CD14-positive monocyte (primary cell): ENCODE measurements at regions not wholly inside any gene's neighbourhood (a gene's known extent, or its start where the extent isn't known, plus 50 kb on each side); places are given as distances from the start of the nearest gene placed in this dataset.

Source experiments
- DNase-seq, 3 donors: peaks; one replicate each; pipeline ENCODE4 v3.0.0-alpha.2; 2011 to 2022
- H2AFZ ChIP-seq: 2 replicates; pipeline ENCODE4 v1.6.0; 2012; ENCODE audit warnings: mild to moderate bottlenecking, low read depth, low read length, inconsistent platforms; ENCODE audit not compliant: insufficient read depth, poor library complexity, severe bottlenecking
- H3K27ac ChIP-seq, 2 donors: 1 replicate in 1 of 2; 2 replicates in 1 of 2; pipeline ENCODE4 v1.5.1; 2012 to 2013; ENCODE audit warnings: low read length in 2 of 2, control low read depth in 1 of 2, inconsistent platforms in 1 of 2, low read depth in 1 of 2, mild to moderate bottlenecking in 1 of 2
- H3K27me3 ChIP-seq, 2 donors: one replicate each; pipeline versions ENCODE4 v1.6.0 to v1.6.1; 2011 to 2013; ENCODE audit warnings: low read length in 2 of 2; ENCODE audit not compliant: control insufficient read depth in 2 of 2, insufficient read depth in 2 of 2
- H3K36me3 ChIP-seq, 2 donors: replicated peaks in 1 of 2; 1 replicate in 1 of 2; 2 replicates in 1 of 2; pipeline versions ENCODE4 v1.5.1 to v1.6.1; 2012 to 2013; ENCODE audit warnings: low read length in 2 of 2, control low read depth in 1 of 2, inconsistent platforms in 1 of 2, mild to moderate bottlenecking in 1 of 2; ENCODE audit not compliant: insufficient read depth in 2 of 2, control insufficient read depth in 1 of 2
- H3K4me1 ChIP-seq, 2 donors: 1 replicate in 1 of 2; 2 replicates in 1 of 2; pipeline versions ENCODE4 v1.5.1 to v1.6.1; 2012 to 2013; ENCODE audit warnings: low read length in 2 of 2, control low read depth in 1 of 2, inconsistent platforms in 1 of 2, mild to moderate bottlenecking in 1 of 2, moderate library complexity in 1 of 2; ENCODE audit not compliant: insufficient read depth in 2 of 2, control insufficient read depth in 1 of 2
- H3K4me2 ChIP-seq: replicated peaks from 2 replicates; pipeline ENCODE3; 2012; ENCODE audit warnings: low read length, moderate library complexity, mild to moderate bottlenecking; ENCODE audit not compliant: poor library complexity, severe bottlenecking; ENCODE audit errors: extremely low read depth
- H3K4me3 ChIP-seq, 3 experiments: fragments of 200-600 bp in 1 of 3; sonication (generic) in 1 of 3; replicated peaks in 1 of 3; 1 replicate in 2 of 3; 2 replicates in 1 of 3; pipeline ENCODE4 v1.5.1; 2011 to 2013; ENCODE audit warnings: low read length in 3 of 3, mild to moderate bottlenecking in 3 of 3, control low read depth in 2 of 3, low read depth in 2 of 3, inconsistent platforms in 1 of 3, moderate library complexity in 1 of 3
- H3K79me2 ChIP-seq: 2 replicates; pipeline ENCODE4 v1.6.0; 2012; ENCODE audit warnings: mild to moderate bottlenecking, control low read depth, inconsistent platforms, low read length, moderate library complexity; ENCODE audit not compliant: insufficient read depth
- H3K9ac ChIP-seq: 2 replicates; pipeline ENCODE4 v1.6.0; 2017; ENCODE audit warnings: low read length, mild to moderate bottlenecking; ENCODE audit not compliant: insufficient read depth, poor library complexity, severe bottlenecking
- H3K9me3 ChIP-seq, 2 donors: replicated peaks in 1 of 2; 1 replicate in 1 of 2; 2 replicates in 1 of 2; pipeline versions ENCODE4 v1.5.1 to v1.6.1; 2012 to 2013; ENCODE audit warnings: low read length in 2 of 2, control low read depth in 1 of 2; ENCODE audit not compliant: control insufficient read depth in 1 of 2, insufficient read depth in 1 of 2
- H4K20me1 ChIP-seq: 2 replicates; pipeline ENCODE4 v1.6.0; 2012; ENCODE audit warnings: mild to moderate bottlenecking, low read length, control low read depth, moderate library complexity; ENCODE audit not compliant: insufficient read depth
- H3K27ac Mint-ChIP-seq, 7 donors: one replicate each; pipeline ENCODE4 v1.8.0; 2020; ENCODE audit warnings: mild to moderate bottlenecking in 7 of 7, mixed read lengths in 7 of 7, moderate library complexity in 6 of 7, inconsistent platforms in 2 of 7
- H3K27me3 Mint-ChIP-seq, 3 donors: one replicate each; pipeline ENCODE4 v1.8.0; 2021 to 2022; ENCODE audit warnings: low read depth in 3 of 3, mild to moderate bottlenecking in 3 of 3, mixed read lengths in 3 of 3, moderate library complexity in 3 of 3, inconsistent platforms in 1 of 3
- H3K36me3 Mint-ChIP-seq, 2 donors: one replicate each; pipeline ENCODE4 v1.8.0; 2020; ENCODE audit warnings: mixed read lengths in 2 of 2, inconsistent platforms in 1 of 2, mild to moderate bottlenecking in 1 of 2
- H3K4me1 Mint-ChIP-seq: one replicate; pipeline ENCODE4 v1.8.0; 2020; ENCODE audit warnings: mild to moderate bottlenecking, mixed read lengths
- H3K4me3 Mint-ChIP-seq, 2 donors: one replicate each; pipeline ENCODE4 v1.8.0; 2020; ENCODE audit warnings: mild to moderate bottlenecking in 2 of 2, mixed read lengths in 2 of 2, moderate library complexity in 1 of 2
- H3K9me3 Mint-ChIP-seq, 7 donors: one replicate each; pipeline ENCODE4 v1.8.0; 2020 to 2022; ENCODE audit warnings: mixed read lengths in 7 of 7, mild to moderate bottlenecking in 6 of 7, moderate library complexity in 6 of 7, inconsistent platforms in 2 of 7
- CTCF ChIP-seq: fragments of 200-600 bp; IDR thresholded peaks from one replicate; pipeline ENCODE4 v1.8.0; 2022; ENCODE audit warnings: antibody characterized with exemption, mild to moderate bottlenecking
- WGBS: methylation state at CpG from one replicate; pipeline ENCODE4 v1.1.5; 2013; ENCODE audit warnings: missing lambda C conversion rate; ENCODE audit not compliant: insufficient coverage; 5-methylcytosine and 5-hydroxymethylcytosine counted together
- intact Hi-C, 2 donors: fragments of 100-400 bp; cut with micrococcal nuclease; formaldehyde crosslinking; loops; one replicate each; pipeline versions ENCODE4 v1.15.0 to v1.15.1; 2023

DNA sequence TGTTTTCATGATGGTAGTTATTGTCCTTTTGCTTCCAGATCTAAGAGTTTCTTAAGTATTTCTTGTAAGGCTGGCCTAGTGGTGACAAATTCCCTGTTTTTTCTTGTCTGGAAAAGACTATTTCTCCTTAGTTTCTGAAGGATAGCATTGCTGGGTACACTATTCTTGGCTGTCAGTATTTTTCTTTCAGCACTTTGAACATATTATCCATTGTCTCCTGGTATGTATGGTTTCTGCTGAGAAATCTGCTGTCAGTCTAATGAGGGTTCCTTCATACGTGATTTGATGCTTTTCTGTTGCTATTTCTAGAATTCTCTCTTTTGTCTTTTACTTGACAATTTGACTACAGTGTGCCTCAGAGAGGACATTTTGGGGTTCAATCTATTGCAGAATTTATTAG lies 134.3 kb downstream of the CGGBP1 start:
- Histone ChIP-seq H3K27me3 (no peaks in the 10 kb centered on the region), H3K4me1 (no peaks in the 10 kb centered on the region), H3K4me2 (no peak overlapping the region), H3K27ac (no peak overlapping the region), H2AFZ (no peak overlapping the region), H3K79me2 (no peaks in the 10 kb centered on the region), H3K4me3 (no peak overlapping the region), H3K9me3 (peaks cover 10 to 21% of the 10 kb centered on the region in 2 donors), H4K20me1 (no peaks in the 10 kb centered on the region), H3K9ac (no peak overlapping the region), H3K36me3 (no peaks in the 10 kb centered on the region)
- no peak for TF ChIP-seq CTCF
- Mint-ChIP-seq H3K9me3 (peaks cover 5 to 22% (median 17%) of the 10 kb centered on the region in 7 donors), H3K4me1 (no peaks in the 10 kb centered on the region), H3K27ac (no peak overlapping the region), H3K36me3 (no peaks in the 10 kb centered on the region), H3K27me3 (no peaks in the 10 kb centered on the region), H3K4me3 (no peak overlapping the region)
- DNase-seq, result no peak
- intact Hi-C loops, result no loop called here
- no CpG with 5 or more reads among the region's 1 CpG for WGBS

GRCh38 chr3:87920549-87920948 lies 138.3 kb downstream of the CGGBP1 start:
- DNase-seq, result no peak
- H3K36me3 ChIP-seq, result no peaks in the 10 kb centered on the region
- no peaks in the 10 kb centered on the region for H3K27me3 ChIP-seq
- Mint-ChIP-seq H3K36me3 (no peaks in the 10 kb centered on the region), H3K27ac (no peak overlapping the region), H3K27me3 (no peaks in the 10 kb centered on the region), H3K4me3 (no peak overlapping the region), H3K9me3 (peaks cover 9 to 33% (median 22%) of the 10 kb centered on the region in 7 donors), H3K4me1 (no peaks in the 10 kb centered on the region)
- no peaks in the 10 kb centered on the region for H3K4me1 ChIP-seq
- H2AFZ ChIP-seq, result no peak overlapping the region
- H3K4me3 ChIP-seq, result no peak overlapping the region
- intact Hi-C loops, result no loop called here
- WGBS, result no CpG with 5 or more reads among the region's 1 CpG
- H3K4me2 ChIP-seq, result no peak overlapping the region
- TF ChIP-seq CTCF, result no peak
- peaks cover 9 to 17% of the 10 kb centered on the region in 2 donors for H3K9me3 ChIP-seq
- no peaks in the 10 kb centered on the region for H4K20me1 ChIP-seq
- no peak overlapping the region for H3K27ac ChIP-seq
- no peaks in the 10 kb centered on the region for H3K79me2 ChIP-seq
- H3K9ac ChIP-seq, result no peak overlapping the region
